Left renal pelvis (tissue), 4 donors: ENCODE measurements at regions not wholly inside any gene's neighbourhood (a gene's known extent, or its start where the extent isn't known, plus 50 kb on each side); places are given as distances from the start of the nearest gene placed in this dataset.

Source experiments
- DNase-seq, 4 donors: peaks; one replicate each; pipeline ENCODE4 v3.0.0-alpha.2; 2013; ENCODE audit warnings: low read depth in 4 of 4, low spot score in 3 of 4

GRCh38 chr3:45277636-45278035 is 51.5 kb upstream of the TMEM158 start:
- no peak for DNase-seq

GRCh38 chr3:45280232-45280631 is 54.1 kb upstream of the TMEM158 start:
- DNase-seq: no peak

GRCh38 chr3:45280971-45281370 is 54.9 kb upstream of the TMEM158 start:
- no peak for DNase-seq

- no peak for DNase-seq
These were observed 57.4 kb upstream of the TMEM158 start for GRCh38 chr3:45283471-45283870.

GRCh38 chr3:45297331-45297730 is 71.2 kb upstream of the TMEM158 start:
- no peak for DNase-seq

- no peak for DNase-seq
These were observed 76.4 kb upstream of the TMEM158 start for GRCh38 chr3:45302470-45302869.

- no peak for DNase-seq
These were observed 80.4 kb upstream of the TMEM158 start for GRCh38 chr3:45306406-45307008.

- no peak for DNase-seq
These were observed 78.5 kb upstream of the LARS2 start for GRCh38 chr3:45309876-45310275.

- no peak for DNase-seq
These were observed 77.0 kb upstream of the LARS2 start for GRCh38 chr3:45311327-45311726.

- DNase-seq: no peak
These were observed 76.2 kb upstream of the LARS2 start for GRCh38 chr3:45311953-45312801.

GRCh38 chr3:45312836-45313493 is 75.4 kb upstream of the LARS2 start:
- no peak for DNase-seq

GRCh38 chr3:45313743-45314403 is 74.5 kb upstream of the LARS2 start:
- DNase-seq: no peak

- DNase-seq: no peak
These were observed 70.7 kb upstream of the LARS2 start for GRCh38 chr3:45317710-45318109.

- DNase-seq: no peak
These were observed 69.7 kb upstream of the LARS2 start for GRCh38 chr3:45318689-45319088.

- no peak for DNase-seq
These were observed 69.0 kb upstream of the LARS2 start for GRCh38 chr3:45319231-45319995.

GRCh38 chr3:45319996-45320305 is 68.4 kb upstream of the LARS2 start:
- DNase-seq: no peak

GRCh38 chr3:45320986-45321385 is 67.4 kb upstream of the LARS2 start:
- DNase-seq: no peak

- no peak for DNase-seq
These were observed 66.6 kb upstream of the LARS2 start for GRCh38 chr3:45321607-45322391.

- no peak for DNase-seq
These were observed 65.8 kb upstream of the LARS2 start for GRCh38 chr3:45322616-45323015.

GRCh38 chr3:45325676-45326075 is 62.7 kb upstream of the LARS2 start:
- DNase-seq: no peak
